ENCODE measurements at regions not wholly inside any gene's neighbourhood (a gene's known extent, or its start where the extent isn't known, plus 50 kb on each side); places are given as distances from the start of the nearest gene placed in this dataset.

- TF ChIP-seq ZNF462 (CRISPR knock-in tag; IDR thresholded peaks at IDR 0.05) (no peak), EZH2 (IDR thresholded peaks at IDR 0.05; ENCODE audit: low read depth, unreplicated experiment) (no peak), POLR2AphosphoS5 (IDR thresholded peaks at IDR 0.05; ENCODE audit: low read depth) (no peak)
Observed at GRCh38 chr9:1462626-1463308, 412.6 kb downstream of the DMRT2 start (continued).

- no peak overlapping the region for H3K4me3 Mint-ChIP-seq
- H3K27ac ChIP-seq (ENCODE audit: low read depth): no peak overlapping the region
- no peaks in the 10 kb centered on the region for H3K4me1 Mint-ChIP-seq
- H2AFZ ChIP-seq: no peak overlapping the region
- H3K9me2 ChIP-seq (ENCODE audit: insufficient read depth): peaks cover 9% of the 10 kb centered on the region
- ATAC-seq: no peak
- H3K4me1 ChIP-seq (ENCODE audit: insufficient read depth): no peaks in the 10 kb centered on the region
- H3K36me3 Mint-ChIP-seq (ENCODE audit: low read depth): no peaks in the 10 kb centered on the region
- H3F3A ChIP-seq (replicated peaks; ENCODE audit: low read depth): no peaks in the 10 kb centered on the region
- no peaks in the 10 kb centered on the region for H3K27me3 Mint-ChIP-seq (ENCODE audit: insufficient read depth, low read depth, poor library complexity)
- no peak for DNase-seq (ENCODE audit: low spot score)
- H3K27ac Mint-ChIP-seq: no peak overlapping the region
- no peak overlapping the region for H3K4me3 ChIP-seq
- no peaks in the 10 kb centered on the region for H3K36me3 ChIP-seq (ENCODE audit: insufficient read depth)
- no peaks in the 10 kb centered on the region for H3K27me3 ChIP-seq (ENCODE audit: insufficient read depth)
- H3K4me2 ChIP-seq: no peak overlapping the region
- no peaks in the 10 kb centered on the region for H3K79me2 ChIP-seq (replicated peaks; ENCODE audit: insufficient read depth)
- no peak for TF ChIP-seq JUNB (IDR thresholded peaks at IDR 0.05; ENCODE audit: unreplicated experiment)
- no peak for TF ChIP-seq ETS1 (IDR thresholded peaks at IDR 0.05)
- no peak for TF ChIP-seq CREB1 (CRISPR knock-in tag; IDR thresholded peaks at IDR 0.05; ENCODE audit: low read depth)
- TF ChIP-seq CTCF (conservative IDR thresholded peaks at IDR 0.05; ENCODE audit: low read depth in 2 of 2): no peak
- TF ChIP-seq ZNF114 (CRISPR knock-in tag; IDR thresholded peaks at IDR 0.05): no peak
- TF ChIP-seq EZH2phosphoT487 (IDR thresholded peaks at IDR 0.05; ENCODE audit: unreplicated experiment): no peak
- no peaks in the 10 kb centered on the region for H3K9me3 Mint-ChIP-seq
- no peaks in the 10 kb centered on the region for H4K20me1 ChIP-seq (replicated peaks; ENCODE audit: insufficient read depth)
Observed at GRCh38 chr9:1469996-1470395, 419.8 kb downstream of the DMRT2 start.

All from GM23338 (cell line).